Spleen (tissue), 7 donors: ENCODE measurements at regions not wholly inside any gene's neighbourhood (a gene's known extent, or its start where the extent isn't known, plus 50 kb on each side); places are given as distances from the start of the nearest gene placed in this dataset.

Source experiments
- CTCF ChIP-seq, 11 experiments: fragments of 200-600 bp in 7 of 11; fragments of 450-650 bp in 4 of 11; sonication (generic) in 4 of 11; IDR thresholded peaks in 8 of 11; conservative IDR thresholded peaks in 3 of 11; 1 replicate in 7 of 11; 2 replicates in 4 of 11; pipeline versions ENCODE4 v1.4.0 to v1.8.0; 2016 to 2021; ENCODE audit warnings: antibody characterized with exemption in 11 of 11, inconsistent platforms in 4 of 11, mild to moderate bottlenecking in 1 of 11
- POLR2A ChIP-seq, 3 donors: fragments of 450-650 bp; IDR thresholded peaks; one replicate each; pipeline ENCODE4 v1.5.1; 2017; ENCODE audit warnings: antibody characterized with exemption in 3 of 3, mild to moderate bottlenecking in 1 of 3
- POLR2AphosphoS5 ChIP-seq, 3 donors: sonication (generic); formaldehyde crosslinking; IDR thresholded peaks; one replicate each; pipeline ENCODE4 v1.5.1; 2017; ENCODE audit warnings: antibody characterized with exemption in 3 of 3
- donor health status: DM: no; HTN: no; CAD: no; lungs with moderate emphysema.
- donor health status: DM: no; HTN: no; CAD: no.
- donor health status: DM: no; HTN: no; CAD: no.

GRCh38 chr5:39544941-39545340 is 120.2 kb upstream of the DAB2 start:
- TF ChIP-seq CTCF (IDR thresholded peaks at IDR 0.05 in 8 of 11, conservative IDR thresholded peaks at IDR 0.05 in 3 of 11) (no peak), POLR2AphosphoS5 (IDR thresholded peaks at IDR 0.05) (no peak), POLR2A (IDR thresholded peaks at IDR 0.05) (no peak)
